COLO668 (cell line): ENCODE measurements at regions not wholly inside any gene's neighbourhood (a gene's known extent, or its start where the extent isn't known, plus 50 kb on each side); places are given as distances from the start of the nearest gene placed in this dataset.
A peak's percentile ranks its signal among the peaks of the same experiment; 100 is the strongest.

Experiments
- DNase-seq: peaks from one replicate; lab custom pipeline; 2025; ENCODE audit not compliant: unreplicated experiment; lab: John Stamatoyannopoulos, UW

DNA sequence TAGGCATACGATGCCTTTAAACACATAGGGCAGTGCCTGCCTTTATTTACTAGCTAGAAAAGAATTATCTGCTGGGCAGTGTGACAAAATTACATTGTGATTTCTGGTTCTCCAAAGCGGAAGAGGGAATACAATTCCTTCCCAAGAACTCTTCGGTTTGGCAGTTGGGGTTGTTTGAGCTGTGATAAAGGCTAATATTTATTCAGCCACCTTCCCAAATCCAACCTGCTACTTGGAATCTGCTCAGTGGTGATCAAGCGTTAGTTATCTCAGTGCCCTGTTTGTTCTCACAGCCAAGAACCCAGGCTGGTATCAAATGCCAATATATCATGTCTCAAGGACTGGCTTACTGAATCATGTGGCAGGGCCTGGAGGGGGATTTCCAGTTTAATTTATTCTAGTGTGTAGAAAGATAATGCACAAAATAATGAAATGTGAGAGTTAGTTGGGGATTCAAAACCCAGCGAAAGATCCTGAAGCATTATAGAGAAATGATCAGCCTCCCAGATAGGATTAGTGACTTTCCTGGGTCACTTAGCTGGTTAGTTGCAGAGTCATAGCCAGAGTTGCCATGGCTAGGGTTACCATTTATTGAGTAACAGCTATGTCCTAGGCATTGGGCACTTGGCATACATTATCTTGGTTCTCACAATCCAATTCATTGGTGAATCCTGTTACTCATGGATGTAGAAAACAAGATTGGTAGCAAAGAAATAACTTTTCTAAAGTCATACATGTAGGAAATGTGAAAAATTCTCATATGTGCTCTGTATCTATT is 457.0 kb upstream of the KLF4 start:
- DNase-seq = no peak

DNA sequence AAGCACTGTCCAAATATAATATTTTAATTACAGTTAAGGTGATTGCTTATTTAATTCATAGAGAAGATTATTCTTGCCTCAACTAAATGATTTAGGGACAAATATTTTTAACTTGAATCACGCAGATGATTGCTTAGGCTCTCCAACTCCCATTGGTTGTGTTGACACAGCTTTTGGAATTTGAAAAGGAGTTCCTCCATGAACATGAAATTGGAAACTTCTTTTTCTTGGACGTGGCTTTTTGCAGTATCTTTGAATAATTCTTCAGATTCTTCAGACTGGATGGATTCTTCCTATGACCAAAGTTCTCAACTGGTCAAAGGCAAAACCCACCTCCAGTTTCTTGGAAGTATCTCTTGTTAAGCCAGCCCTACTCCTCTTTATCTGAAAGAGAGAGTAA is 456.4 kb upstream of the KLF4 start:
- DNase-seq = no peak

DNA sequence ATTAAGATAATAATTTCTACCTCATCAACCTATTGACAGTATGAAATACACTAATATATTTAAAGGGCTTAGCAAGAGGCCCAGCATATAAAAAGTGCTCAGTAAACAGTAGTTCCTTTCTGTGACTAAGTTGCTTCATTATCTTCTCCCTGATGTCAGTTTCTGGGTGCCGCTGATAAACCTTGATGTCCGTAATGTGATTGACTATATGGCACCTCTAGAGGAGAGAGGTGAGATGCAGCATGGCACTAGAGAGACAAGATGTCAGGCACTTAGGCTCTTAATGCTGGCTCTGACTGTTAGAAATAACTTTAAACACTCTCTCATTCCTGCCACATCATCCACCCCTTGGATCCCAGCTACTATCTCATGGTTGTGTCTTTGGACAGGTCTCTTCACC is 455.9 kb upstream of the KLF4 start:
- DNase-seq = no peak

DNA sequence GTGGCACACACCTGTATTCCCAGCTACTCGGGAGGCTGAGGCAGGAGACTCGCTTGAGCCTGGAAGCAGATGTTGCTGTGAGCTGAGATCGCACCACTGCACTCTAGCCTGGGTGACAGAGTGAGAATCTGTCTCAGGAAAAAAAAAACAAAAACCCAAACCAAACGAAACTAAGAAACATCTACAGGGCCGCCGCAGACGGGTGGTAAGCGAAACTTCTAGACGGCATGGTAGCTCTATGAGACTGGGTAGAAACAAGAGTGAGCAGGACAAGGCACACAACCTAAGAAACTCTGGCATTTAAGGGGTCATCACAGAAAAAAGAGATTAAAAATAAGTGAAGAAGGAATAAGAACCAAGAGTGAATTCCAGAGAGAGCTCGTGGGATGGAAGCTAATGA is 454.8 kb upstream of the KLF4 start:
- no peak for DNase-seq

DNA sequence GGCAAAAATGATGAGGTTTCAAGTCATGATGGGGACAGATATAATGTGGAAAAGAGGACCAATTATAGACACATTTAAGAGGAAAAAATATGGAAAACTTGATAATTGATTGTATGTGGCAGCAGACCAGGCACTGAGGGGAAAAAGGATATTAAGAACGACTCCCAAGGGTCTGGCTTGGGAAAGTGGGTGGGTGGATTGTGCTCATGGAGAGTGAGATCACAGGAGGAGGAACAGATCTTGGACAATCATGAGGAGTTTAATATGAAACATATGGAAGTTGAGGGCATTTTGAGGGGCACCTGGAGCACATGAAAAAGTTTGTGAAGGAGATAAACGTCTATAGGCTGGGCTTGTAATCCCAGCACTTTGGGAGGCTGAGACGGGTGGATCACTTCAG is 454.3 kb upstream of the KLF4 start:
- no peak for DNase-seq

DNA sequence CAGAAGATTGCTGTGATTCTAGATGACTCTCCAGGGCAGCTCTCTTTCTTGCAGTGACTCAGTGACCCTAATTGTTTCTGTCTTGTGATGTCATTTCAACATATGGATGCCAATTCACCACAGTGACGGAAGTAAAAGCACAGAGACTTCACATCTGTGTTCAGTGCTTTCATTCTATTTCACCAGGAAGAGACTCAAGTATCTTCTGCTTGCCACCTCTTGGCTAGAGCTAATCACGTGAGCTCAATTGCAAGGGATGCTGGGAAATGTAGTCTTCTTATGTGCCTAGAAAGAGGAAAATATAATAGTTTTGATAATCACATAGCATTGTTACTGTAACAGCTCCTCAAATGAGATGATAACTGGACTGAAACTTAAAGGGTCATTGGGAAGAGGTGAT is 453.3 kb upstream of the KLF4 start:
- no peak for DNase-seq

DNA sequence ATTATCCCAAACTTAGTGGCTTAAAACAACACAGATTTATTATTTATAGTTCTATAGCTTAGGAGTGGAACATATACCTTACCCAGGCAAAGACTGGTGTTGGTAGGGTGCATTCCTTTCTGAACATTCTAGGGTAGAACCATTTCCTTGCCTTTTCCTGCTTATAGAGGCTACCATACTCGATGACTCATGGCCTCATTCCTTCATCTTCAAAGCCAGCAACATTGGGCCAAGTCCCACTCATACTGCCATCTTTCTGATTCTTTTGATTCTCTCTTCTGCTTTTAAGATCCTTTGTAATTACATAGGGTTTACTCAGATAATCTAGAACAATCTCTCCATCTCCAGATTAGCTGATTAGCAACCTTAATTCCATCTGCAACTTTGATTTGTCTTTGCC is 452.7 kb upstream of the KLF4 start:
- DNase-seq = no peak

DNA sequence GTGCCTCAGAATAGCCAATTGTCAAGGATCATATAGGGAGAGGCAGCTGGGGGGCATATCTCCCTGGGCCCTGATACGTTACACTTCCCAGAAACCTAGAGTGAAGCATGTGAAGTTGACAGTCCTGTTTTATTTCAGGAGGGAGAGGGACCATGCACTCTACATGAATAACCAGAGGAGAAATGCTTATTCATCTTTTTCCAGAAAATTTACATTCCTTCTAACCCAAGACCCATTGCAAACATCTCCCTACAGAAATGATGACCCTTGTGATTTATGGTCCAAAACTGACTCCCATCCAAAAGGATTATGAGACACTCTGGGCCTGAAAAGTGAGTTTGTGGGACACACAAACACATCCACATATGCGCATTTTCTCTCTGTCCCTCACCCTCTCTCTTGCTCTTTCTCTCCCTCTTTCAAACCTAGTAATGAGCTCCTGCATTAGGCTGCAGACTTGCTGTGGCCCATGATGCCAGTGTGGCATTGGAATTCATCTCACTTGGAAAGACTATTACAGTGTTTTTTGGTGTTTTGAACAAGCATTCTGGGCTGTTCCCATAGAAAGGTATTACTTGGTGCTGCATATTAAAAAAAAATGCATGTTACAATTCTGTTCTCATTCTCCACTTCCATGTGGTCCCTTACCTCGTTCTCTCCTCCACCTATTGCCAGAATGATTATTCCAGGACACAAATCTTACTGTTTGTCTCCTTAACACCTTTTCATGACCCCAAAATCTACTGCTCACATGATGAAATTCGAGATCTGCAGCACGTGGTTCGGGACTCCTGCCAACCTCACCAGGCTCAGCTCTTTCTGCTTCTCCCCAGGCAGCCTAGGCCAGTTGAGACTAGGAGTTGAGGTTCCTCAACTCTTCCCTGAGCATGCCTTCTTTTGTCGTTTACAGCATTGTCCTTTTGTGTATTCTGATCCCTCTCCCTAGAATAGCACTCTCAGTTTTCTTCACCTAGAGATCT is 451.3 kb upstream of the KLF4 start:
- DNase-seq = no peak

DNA sequence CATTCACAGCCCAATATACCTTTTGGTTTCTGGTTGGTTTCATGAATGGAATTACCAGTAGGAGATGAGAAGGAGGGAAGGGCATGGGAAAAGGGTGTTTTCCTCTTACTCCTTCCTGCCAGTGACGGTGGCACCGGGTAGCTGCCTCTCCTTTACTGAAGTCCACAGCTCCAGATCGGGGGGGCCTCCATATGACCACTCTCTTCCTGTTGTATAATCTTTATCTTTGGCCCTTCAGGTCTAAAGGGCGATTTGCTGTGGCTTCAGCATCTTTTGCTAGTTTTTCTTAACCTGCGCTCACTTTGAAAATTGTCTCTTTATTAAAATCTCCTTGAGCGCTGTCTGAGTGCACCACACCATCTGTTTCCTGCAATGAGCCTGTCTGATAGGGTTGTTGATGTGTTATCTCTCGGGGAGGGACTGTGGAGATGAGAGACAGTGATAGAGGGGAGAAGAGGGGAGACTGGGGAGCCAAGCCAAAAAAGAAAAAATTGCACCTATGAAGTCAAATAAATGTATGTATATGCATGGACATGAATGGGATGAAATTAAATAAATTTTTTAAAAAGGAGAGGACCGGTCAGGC is 449.3 kb upstream of the KLF4 start:
- no peak for DNase-seq

DNA sequence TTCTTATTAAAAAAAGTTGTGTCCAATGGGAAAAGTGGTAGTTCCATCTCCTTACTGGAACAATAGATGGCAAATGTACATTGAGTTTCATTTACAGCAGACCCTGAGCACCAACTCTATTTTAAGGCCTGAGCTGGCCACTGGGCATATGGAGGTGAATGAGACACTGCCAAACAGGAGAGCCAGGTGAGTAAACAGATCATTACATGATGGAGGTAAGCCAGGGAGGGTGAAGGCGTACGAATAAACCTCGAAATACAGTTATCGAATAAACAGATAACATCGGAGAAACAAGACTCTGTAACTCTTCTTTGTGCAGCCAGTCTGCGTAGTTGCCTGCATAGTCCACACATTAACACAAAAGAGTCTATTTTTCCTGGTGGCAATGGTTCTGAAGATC is 446.4 kb upstream of the KLF4 start:
- peak; percentile 10 for DNase-seq

DNA sequence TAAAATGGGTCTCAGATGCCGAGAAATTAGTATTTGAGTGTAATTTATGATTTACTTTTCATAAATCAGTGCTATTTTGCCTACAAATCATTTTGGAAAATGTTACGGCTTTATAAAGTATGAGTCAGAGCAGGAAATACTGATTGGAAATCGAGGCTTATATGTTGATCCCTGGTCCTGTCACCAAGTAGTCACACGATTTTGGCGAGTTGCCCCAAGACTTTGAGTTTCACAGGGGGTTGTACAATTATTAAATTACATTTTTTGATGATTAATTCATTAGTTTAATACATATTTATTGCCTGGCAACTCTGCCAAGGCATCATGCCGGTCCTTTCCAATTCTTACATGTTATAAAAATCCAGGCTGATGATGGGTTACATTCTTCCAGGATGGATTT is 443.9 kb upstream of the KLF4 start:
- no peak for DNase-seq

DNA sequence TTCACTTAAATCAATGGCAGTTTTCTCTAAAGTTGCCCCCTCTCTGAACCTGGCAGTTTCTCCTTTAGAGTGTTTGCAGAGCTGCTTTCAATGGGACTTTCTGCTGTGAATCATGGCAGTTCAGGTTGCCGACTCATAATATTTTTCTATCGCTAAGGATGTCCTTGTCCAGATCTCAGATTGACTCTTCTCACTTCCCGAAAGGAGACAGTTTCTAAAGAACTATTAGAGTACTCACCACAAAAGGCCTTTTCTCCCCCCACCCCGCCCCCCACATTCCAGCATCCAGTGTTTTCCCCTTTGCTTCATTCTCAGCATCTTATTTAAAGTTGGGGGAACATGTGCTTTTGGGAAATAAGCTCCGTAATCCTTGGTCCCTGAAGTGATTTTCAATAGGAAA is 443.5 kb upstream of the KLF4 start:
- no peak for DNase-seq

DNA sequence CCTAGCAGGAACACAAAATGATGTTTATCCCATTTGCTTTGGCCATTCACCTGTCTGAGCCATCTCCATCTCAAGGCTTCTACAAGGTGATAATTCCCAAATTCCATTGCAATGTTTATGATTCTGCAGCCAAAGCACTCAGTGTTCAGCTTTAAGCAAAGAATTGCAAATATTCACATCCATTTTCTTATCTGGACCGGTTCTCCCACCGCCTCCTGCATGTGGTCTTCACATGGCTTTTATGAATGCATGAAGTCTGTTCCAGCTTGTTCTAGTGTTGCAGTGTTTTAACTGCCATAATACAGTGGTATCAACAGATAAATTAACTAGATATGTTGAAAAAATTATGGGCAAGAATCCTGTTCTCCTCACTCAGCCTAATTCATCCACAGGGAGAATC is 443.0 kb upstream of the KLF4 start:
- no peak for DNase-seq

DNA sequence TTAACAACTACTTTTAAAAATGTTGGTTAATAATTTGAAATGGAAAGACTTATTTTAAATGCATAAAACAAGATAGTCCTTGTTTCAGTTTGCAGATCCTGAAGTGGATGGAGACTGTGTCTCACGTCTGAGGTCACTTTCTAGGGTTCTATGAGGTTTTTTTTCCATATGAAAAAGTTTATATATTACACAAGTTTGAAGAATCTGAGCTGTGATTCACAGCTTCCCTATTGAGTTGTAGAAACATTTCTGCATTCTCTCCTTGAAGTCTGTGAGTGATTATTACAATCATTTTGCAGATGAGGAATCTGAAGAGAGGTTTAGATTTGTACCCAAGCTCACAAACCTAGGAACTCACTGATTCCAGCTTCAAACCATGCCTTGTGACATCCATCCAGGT is 442.5 kb upstream of the KLF4 start:
- DNase-seq = no peak

DNA sequence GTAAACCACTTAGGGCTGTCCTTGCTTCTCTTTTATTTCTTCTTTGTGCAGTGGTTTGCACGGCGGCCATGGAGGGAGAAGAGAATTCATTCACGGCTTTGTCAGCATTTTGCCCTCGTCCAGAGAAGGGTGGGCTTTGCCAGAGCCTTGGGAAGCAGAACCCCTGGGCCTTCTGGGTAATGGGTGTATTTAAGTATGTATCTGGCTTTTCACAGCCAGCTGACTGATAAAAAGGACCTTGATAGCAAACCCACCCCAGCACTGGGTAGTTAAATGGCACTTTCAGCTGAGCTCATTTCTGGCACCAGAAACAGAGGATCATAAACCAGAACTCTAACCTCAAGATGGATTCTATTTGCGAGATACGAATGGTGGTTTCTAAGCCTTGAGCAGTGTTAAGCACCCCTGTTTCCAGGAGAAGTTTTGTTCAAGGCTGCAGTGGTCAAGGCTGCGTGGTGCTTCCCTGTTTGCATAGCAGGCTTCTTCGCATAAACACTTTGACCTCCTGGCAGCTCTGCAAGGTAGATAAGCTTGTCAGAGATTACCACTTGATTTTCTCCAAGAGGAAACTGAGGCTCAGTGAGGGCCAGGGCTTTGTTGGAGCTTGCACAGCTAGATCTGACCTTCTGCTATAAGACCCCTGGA is 441.6 kb upstream of the KLF4 start:
- DNase-seq = no peak

DNA sequence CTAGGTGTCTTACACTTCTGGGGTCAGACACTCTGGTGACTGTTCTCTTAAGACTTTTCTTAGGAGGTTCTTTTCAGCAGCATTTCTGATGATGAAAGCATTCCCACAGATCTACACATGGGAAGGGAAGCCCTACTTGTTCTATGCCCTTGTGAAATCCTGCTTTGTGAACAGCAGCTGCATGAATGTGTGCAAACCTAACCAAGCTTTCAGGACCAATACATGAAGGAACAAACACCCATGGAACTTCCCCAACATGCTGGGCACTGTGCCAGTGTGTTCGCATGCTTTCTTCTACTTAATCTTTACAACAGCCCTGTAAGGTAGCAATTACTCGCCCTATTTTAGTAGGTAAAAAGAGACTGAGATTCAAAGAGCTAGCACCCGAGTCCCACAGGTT is 439.9 kb upstream of the KLF4 start:
- DNase-seq = peak; percentile 9

DNA sequence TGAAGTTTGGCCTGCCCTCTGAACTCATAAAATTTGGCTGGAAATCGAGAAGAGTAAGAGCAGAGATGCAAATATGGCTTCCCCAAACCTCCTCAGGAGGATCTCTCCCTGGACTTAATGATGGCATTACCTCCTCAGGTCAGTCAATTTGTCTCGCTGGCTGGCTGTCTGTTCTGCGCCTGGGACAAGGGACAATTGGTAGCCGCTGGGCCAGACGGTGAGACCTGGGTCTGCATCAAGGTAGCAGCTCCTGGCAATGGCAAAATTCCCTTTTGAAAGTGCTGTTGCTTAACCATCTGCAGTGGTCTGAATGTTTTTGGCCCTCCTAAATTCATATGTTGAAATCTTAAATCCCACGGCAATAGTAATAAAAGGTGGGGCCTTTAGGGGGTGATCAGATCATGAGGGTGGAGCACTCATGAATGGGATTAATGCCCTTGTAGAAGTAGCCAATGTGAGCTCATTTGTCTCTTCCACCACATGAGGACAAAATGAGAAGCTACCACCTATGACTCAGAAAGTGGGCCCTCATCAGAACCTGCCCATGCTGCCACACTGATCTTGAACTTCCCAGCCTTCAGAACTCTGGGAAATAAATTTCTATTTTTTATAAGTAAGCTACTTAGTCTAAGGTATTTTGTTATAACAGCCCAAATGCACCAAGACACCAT is 439.3 kb upstream of the KLF4 start:
- DNase-seq = no peak

DNA sequence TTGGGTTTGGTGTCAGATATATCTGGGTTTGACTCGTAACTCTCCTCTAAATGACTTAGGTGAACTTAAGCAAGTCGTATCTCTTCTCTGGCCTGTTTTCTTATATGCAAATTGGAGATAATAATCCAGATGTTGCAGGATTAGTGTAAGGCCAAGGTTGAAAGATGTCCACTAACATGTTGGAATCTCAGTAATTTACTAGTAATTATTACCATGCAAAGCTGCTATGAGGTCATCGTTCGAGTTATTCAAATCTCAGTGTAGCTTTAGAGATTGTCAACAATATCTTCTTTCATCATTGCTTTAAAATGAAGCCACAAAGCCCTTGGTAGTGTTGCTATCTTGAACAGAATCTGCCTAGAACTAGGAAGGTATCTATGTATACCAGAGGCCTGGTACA is 437.7 kb upstream of the KLF4 start:
- no peak for DNase-seq

DNA sequence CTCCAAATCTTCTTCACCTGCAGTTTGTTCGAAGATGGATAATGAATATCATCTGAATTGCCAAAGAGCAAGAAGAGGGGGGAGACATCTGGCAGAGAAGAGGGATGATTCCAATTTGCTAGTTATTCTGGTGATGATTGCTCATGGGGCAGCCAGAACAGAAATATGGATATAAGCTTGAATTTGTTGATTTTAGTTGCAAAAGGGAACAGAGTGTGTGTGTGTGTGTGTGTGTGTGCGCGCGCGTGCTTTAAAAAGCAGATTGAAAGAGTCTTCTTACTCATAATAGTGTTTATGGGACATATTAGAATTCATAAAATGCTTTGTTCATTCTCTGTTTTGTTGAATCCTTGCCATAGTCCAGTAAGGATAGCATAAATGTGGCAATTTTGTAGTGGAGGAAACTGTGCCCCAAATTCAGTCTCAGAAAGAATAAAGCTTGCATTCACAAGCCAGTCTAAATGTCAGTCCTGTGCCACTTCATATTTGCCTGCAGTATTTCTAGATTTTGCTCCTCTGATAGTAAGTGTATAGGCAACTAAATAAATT is 436.3 kb upstream of the KLF4 start:
- DNase-seq = no peak

DNA sequence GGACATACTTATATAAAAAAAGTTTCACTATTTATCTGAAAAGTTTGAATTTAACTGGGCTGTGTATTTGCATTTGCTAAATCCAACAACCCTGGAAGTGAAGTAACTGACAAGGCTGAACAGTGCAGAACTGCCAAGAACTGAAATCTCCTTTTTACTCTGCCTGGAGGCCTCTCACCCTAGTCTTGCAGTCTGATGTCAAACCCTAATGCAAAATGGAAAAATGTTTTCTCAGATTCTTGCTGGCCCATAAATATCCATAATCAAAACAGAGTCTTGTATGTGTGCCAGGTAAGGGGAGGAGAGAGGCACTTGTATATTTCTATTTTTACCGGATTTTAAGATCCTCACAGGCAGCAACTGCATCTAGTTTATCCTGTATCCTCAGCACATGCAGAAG is 432.7 kb upstream of the KLF4 start:
- no peak for DNase-seq

DNA sequence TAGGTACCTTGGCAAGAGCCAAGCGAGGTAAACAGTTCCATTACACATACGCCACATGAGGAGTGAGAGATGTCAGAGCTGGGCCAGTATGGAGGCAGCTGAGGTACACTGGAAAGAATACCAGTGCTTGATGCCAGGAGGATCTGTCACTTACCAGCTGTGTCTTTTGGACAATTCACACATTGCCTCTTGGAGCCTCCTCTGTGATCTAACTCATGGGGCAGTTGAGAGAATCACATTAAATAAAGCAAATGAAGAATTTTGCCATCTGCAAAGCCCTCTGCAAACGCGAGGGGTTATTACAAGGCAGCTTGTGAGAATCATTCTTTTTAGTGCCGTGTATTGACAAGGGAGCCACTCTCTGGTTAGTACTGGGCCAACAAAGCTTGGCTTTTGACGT is 429.7 kb upstream of the KLF4 start:
- DNase-seq = no peak
